22Rv1 (cell line): ENCODE measurements at regions not wholly inside any gene's neighbourhood (a gene's known extent, or its start where the extent isn't known, plus 50 kb on each side); places are given as distances from the start of the nearest gene placed in this dataset.

Source experiments
- H3K27ac ChIP-seq: fragments of 450-650 bp; 2 replicates; pipeline ENCODE4 v1.5.1; 2017
- ZFX ChIP-seq: fragments of 450-650 bp; IDR thresholded peaks from 2 replicates; pipeline ENCODE4 v1.6.1; 2017; ENCODE audit warnings: antibody characterized with exemption, borderline replicate concordance
- TF ChIP-seq, protein P1 (sequence below): fragments of 450-650 bp; IDR thresholded peaks from 2 replicates; pipeline ENCODE4 v1.5.1; 2017; ENCODE audit warnings: mild to moderate bottlenecking

DNA sequence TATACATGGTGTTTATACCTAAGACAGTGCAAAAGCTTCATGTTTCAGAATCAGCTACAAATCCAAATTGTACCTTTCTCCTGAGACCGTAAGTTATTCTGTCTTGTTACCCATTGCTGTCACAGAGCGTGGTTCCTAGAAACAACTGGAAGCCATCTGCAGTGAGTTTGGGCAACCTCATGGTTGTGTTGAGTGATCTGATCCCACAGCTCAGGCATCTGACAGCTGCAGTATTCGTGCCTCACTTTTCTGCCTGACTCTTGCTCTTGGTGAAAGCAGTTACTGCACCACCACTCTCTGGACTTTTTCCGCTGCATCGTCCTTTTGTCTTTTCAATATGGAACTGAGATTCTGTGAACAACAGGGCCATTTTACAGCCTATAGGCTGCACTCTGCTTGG, 752.6 kb downstream of the MAFB start:
- TF ChIP-seq, protein P1, sequence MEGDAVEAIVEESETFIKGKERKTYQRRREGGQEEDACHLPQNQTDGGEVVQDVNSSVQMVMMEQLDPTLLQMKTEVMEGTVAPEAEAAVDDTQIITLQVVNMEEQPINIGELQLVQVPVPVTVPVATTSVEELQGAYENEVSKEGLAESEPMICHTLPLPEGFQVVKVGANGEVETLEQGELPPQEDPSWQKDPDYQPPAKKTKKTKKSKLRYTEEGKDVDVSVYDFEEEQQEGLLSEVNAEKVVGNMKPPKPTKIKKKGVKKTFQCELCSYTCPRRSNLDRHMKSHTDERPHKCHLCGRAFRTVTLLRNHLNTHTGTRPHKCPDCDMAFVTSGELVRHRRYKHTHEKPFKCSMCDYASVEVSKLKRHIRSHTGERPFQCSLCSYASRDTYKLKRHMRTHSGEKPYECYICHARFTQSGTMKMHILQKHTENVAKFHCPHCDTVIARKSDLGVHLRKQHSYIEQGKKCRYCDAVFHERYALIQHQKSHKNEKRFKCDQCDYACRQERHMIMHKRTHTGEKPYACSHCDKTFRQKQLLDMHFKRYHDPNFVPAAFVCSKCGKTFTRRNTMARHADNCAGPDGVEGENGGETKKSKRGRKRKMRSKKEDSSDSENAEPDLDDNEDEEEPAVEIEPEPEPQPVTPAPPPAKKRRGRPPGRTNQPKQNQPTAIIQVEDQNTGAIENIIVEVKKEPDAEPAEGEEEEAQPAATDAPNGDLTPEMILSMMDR, result no peak
- no peak for TF ChIP-seq ZFX
- H3K27ac ChIP-seq, result no peak overlapping the region

DNA sequence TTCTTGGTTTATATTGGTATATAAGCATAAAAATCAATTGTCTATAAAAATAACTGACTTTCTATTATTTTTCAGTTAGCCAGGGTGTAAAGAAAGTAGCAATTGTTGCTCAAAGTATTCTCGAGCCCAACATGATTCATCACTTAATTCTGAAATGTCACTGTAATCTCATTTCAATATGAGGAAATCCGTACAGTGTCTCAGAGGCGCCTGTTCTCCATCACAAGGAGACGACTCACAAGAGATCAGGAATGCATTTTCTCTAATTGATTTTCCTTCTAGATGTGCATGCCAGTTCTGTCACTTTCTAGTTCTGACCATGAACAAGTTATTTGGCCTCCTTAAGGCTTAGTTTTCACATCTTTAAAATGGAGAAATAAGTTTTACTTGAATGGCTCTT, 753.1 kb downstream of the MAFB start:
- TF ChIP-seq ZFX, result no peak
- no peak overlapping the region for H3K27ac ChIP-seq

DNA sequence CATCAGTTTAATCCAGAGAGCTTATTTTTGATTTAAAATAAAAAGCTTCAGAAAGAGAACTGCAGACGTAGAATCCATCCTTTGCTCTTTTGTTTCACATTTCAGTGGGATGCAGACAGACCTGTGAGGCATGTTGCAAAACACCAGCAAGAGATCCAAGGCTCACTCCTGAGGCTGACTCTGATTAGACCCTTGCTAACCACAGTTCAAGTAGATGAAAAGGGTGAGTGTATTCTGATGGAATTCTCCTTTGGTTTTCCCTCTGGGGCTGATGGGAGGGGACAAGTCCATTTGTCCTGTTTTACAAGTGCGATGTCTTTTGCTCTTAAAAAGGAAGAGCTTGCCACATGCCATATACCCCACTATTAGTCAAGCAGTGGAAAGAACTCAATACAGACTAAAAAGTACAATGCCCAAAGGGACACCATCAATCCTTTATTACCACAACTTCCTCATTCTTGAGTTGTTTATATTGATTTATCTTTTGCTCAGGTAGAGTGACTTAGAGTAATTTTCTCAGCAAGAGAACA, 772.7 kb downstream of the MAFB start:
- no peak overlapping the region for H3K27ac ChIP-seq
- no peak for TF ChIP-seq ZFX
- TF ChIP-seq, protein P1, result no peak

DNA sequence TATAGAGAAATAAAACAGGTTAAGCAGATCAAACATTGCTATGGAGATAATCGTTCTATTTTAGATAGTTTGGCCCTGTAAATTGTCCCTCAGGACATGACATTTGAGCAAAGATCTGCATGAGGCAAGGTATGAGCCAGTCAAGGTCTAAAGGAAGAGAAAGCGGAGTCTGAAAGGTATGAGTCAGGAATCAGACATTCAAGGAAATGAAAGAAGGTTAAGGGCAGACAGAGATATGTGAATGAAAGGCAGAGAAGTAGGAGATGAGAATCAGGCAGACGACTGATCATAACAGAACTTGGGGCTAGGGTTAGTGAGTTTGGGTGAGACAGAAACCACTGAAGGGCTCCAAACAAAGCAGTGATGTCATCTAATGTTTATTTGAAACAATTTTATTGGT, 775.8 kb downstream of the MAFB start:
- no peak overlapping the region for H3K27ac ChIP-seq
- no peak for TF ChIP-seq ZFX
- TF ChIP-seq, protein P1, result no peak

GRCh38 chr20:39911497-39911896, 777.5 kb downstream of the MAFB start:
- no peak overlapping the region for H3K27ac ChIP-seq
- no peak for TF ChIP-seq ZFX
- TF ChIP-seq, protein P1, result no peak

DNA sequence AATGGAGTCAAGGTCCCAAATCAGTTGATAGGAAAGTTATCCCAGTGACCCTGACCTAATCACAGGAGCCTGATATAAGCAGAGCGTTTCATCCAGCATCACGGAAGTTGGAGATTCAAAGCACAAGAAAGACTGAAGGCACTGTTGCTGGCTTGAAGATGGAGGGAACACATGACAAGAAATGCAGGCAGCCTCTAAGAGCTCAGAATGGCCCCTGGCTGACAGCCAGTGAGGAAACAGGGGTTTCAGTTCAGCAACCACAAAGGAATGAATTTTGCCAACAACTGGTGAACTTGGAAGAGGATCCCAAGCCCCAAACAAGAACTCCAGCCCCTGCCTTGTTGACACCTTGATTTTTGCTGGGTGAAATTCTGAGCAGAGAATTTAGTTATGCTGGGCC, 778.5 kb downstream of the MAFB start:
- no peak for TF ChIP-seq ZFX
- TF ChIP-seq, protein P1, result no peak
- no peak overlapping the region for H3K27ac ChIP-seq

- H3K27ac ChIP-seq, result no peak overlapping the region
- no peak for TF ChIP-seq ZFX
- TF ChIP-seq, protein P1, result no peak
Measured at GRCh38 chr20:39909447-39909846, 779.6 kb downstream of the MAFB start.

- no peak overlapping the region for H3K27ac ChIP-seq
- no peak for TF ChIP-seq ZFX
- TF ChIP-seq, protein P1, result no peak
Measured at GRCh38 chr20:39904476-39905112, 784.4 kb downstream of the MAFB start.
